ENCODE measurements at regions not wholly inside any gene's neighbourhood (a gene's known extent, or its start where the extent isn't known, plus 50 kb on each side); places are given as distances from the start of the nearest gene placed in this dataset.

- TF ChIP-seq GATA3 (IDR thresholded peaks at IDR 0.05; ENCODE audit: borderline replicate concordance) (no peak), RNF2 (IDR thresholded peaks at IDR 0.05; ENCODE audit: borderline replicate concordance, low read depth) (no peak), JUN (IDR thresholded peaks at IDR 0.05) (no peak), FOSL2 (IDR thresholded peaks at IDR 0.05) (no peak), FOSL2 (CRISPR knock-in tag; IDR thresholded peaks at IDR 0.05) (no peak), BCL3 (IDR thresholded peaks at IDR 0.05) (no peak)
- ChIA-PET POLR2A (no interaction called here), CTCF (no interaction called here)
- Histone ChIP-seq H3K4me2 (no peak overlapping the region), H3K27ac (no peak overlapping the region), H3K4me3 (no peak overlapping the region), H3K4me1 (no peaks in the 10 kb centered on the region), H3K9me3 (no peaks in the 10 kb centered on the region)
- ATAC-seq = no peak
- FAIRE-seq = no peak
- DNase-seq (ENCODE audit: low read depth in 1 of 2, low spot score in 1 of 2) = no peak
Measured at GRCh38 chr3:17947833-17948232, 205.4 kb upstream of the TBC1D5 start.

GRCh38 chr3:17946619-17947018 is 204.2 kb upstream of the TBC1D5 start:
- POLR2A ChIA-PET = no interaction called here

GRCh38 chr3:17945799-17946399 is 203.5 kb upstream of the TBC1D5 start:
- POLR2A ChIA-PET = no interaction called here
- no peak for TF ChIP-seq ELK1 (IDR thresholded peaks at IDR 0.05; ENCODE audit: low read depth, low read length)
- no peak for TF ChIP-seq CEBPB (IDR thresholded peaks at IDR 0.05)
- TF ChIP-seq HES2 (IDR thresholded peaks at IDR 0.05) = no peak
- TF ChIP-seq NR3C1 (IDR thresholded peaks at IDR 0.05) = no peak
- TF ChIP-seq BCL3 (IDR thresholded peaks at IDR 0.05) = no peak
- no peak for TF ChIP-seq ZSCAN20 (CRISPR knock-in tag; IDR thresholded peaks at IDR 0.05)
- TF ChIP-seq EHMT2 (IDR thresholded peaks at IDR 0.05; ENCODE audit: low read depth) = no peak
- TF ChIP-seq FOSB (CRISPR knock-in tag; IDR thresholded peaks at IDR 0.05) = no peak
- no peak for TF ChIP-seq REST (IDR thresholded peaks at IDR 0.05)
- TF ChIP-seq EP300 (IDR thresholded peaks at IDR 0.05) = no peak
- no peak for TF ChIP-seq PBX3 (IDR thresholded peaks at IDR 0.05)
- TF ChIP-seq HEYL (CRISPR knock-in tag; IDR thresholded peaks at IDR 0.05) = no peak
- no peak for TF ChIP-seq MYC (IDR thresholded peaks at IDR 0.05; ENCODE audit: borderline replicate concordance, low read length)
- no peak for TF ChIP-seq KDM1A (IDR thresholded peaks at IDR 0.05; ENCODE audit: low read depth)
- no peak for TF ChIP-seq MAZ (IDR thresholded peaks at IDR 0.05; ENCODE audit: borderline replicate concordance, low read depth, low read length)
- no peak overlapping the region for H3K4me3 ChIP-seq
- CTCF ChIA-PET = no interaction called here
- ATAC-seq (no peak), DNase-seq (ENCODE audit: low read depth in 1 of 2, low spot score in 1 of 2) (no peak), FAIRE-seq (no peak)
- no peaks in the 10 kb centered on the region for H3K4me1 ChIP-seq
- 56% methylated on average over 6 of the region's 6 CpGs for WGBS (ENCODE audit: missing lambda C conversion rate)
- no peak overlapping the region for H3K4me2 ChIP-seq
- no peaks in the 10 kb centered on the region for H3K9me3 ChIP-seq
- H3K27ac ChIP-seq = no peak overlapping the region

More at GRCh38 chr3:17946619-17947018, 204.2 kb upstream of the TBC1D5 start:
- FAIRE-seq (no peak), DNase-seq (ENCODE audit: low read depth in 1 of 2, low spot score in 1 of 2) (no peak), ATAC-seq (no peak)
- no peak overlapping the region for H3K27ac ChIP-seq
- H3K4me3 ChIP-seq = no peak overlapping the region
- no peak for TF ChIP-seq RCOR1 (IDR thresholded peaks at IDR 0.05; ENCODE audit: low read depth, low read length)
- no peak for TF ChIP-seq SMC3 (IDR thresholded peaks at IDR 0.05)
- H3K9me3 ChIP-seq = no peaks in the 10 kb centered on the region
- no peaks in the 10 kb centered on the region for H3K4me1 ChIP-seq
- 40% methylated on average over 6 of the region's 6 CpGs for WGBS (ENCODE audit: missing lambda C conversion rate)
- CTCF ChIA-PET = no interaction called here
- H3K4me2 ChIP-seq = no peak overlapping the region

All from A549 (cell line).